AG04450 (cell line): ENCODE measurements at regions not wholly inside any gene's neighbourhood (a gene's known extent, or its start where the extent isn't known, plus 50 kb on each side); places are given as distances from the start of the nearest gene placed in this dataset.

Experiments used
- CTCF ChIA-PET: fragments of 300-600, 350-600 bp; formaldehyde crosslinking; extraction: SDS; loops from one replicate; lab custom pipeline; 2022; ENCODE audit warnings: antibody characterized with exemption, inconsistent platforms; lab: Charles Lee
- POLR2A ChIA-PET: fragments of 350-600 bp; formaldehyde crosslinking; extraction: SDS; loops from one replicate; lab custom pipeline; 2021; ENCODE audit warnings: antibody characterized with exemption, inconsistent platforms; lab: Yijun Ruan, JAX
- DNase-seq: peaks from one replicate; pipeline ENCODE4 v3.0.0-alpha.2; 2011; ENCODE audit warnings: low read depth, low spot score
- H3K27ac ChIP-seq: one replicate; pipeline ENCODE4 v1.5.1; 2012; ENCODE audit warnings: low read depth, low read length, control low read depth
- H3K27me3 ChIP-seq: one replicate; pipeline ENCODE4 v1.6.0; 2012; ENCODE audit warnings: low read length; ENCODE audit not compliant: control insufficient read depth, insufficient read depth
- H3K4me3 ChIP-seq: 2 replicates; pipeline ENCODE4 v1.5.1; 2011; ENCODE audit warnings: mild to moderate bottlenecking, low read depth, low read length, control low read depth
- H3K9me3 ChIP-seq: 2 replicates; pipeline ENCODE4 v1.5.1; 2012; ENCODE audit warnings: low read length; ENCODE audit not compliant: control insufficient read depth, insufficient read depth
- TF ChIP-seq, protein P1 (sequence below): IDR thresholded peaks from 2 replicates; pipeline ENCODE4 v1.5.1; 2011; ENCODE audit warnings: low read depth, low read length, control low read depth, inconsistent platforms

DNA sequence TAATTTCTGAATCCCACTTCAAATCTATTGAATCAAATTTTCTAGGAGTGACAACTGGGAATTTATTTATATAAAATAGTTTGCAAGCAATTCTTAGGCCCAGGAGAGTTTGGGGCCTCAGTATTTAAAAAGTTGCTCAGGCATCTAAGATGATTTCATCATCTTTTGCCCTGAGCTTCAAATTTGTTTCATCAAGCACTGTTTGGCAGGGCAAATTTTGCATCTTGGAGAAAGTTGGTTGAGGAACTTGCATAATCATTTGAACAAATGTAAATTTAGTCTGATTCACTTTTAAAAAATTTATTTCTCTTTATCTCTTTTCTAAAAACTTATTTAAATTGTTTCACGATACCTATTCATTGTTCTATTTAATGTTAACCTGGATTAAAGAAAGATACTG lies 702.8 kb downstream of the SI start:
- ChIA-PET POLR2A (no interaction called here), CTCF (interaction anchor here (0.5 kb wide), 1 partner anchor 536 kb away, joined by 5 read pairs; no protein-coding TSS in a partner anchor)
- Histone ChIP-seq H3K27me3 (no peaks in the 10 kb centered on the region), H3K4me3 (no peak overlapping the region), H3K9me3 (peaks cover 23% of the 10 kb centered on the region), H3K27ac (no peak overlapping the region)
- no peak for DNase-seq
- TF ChIP-seq, protein P1, sequence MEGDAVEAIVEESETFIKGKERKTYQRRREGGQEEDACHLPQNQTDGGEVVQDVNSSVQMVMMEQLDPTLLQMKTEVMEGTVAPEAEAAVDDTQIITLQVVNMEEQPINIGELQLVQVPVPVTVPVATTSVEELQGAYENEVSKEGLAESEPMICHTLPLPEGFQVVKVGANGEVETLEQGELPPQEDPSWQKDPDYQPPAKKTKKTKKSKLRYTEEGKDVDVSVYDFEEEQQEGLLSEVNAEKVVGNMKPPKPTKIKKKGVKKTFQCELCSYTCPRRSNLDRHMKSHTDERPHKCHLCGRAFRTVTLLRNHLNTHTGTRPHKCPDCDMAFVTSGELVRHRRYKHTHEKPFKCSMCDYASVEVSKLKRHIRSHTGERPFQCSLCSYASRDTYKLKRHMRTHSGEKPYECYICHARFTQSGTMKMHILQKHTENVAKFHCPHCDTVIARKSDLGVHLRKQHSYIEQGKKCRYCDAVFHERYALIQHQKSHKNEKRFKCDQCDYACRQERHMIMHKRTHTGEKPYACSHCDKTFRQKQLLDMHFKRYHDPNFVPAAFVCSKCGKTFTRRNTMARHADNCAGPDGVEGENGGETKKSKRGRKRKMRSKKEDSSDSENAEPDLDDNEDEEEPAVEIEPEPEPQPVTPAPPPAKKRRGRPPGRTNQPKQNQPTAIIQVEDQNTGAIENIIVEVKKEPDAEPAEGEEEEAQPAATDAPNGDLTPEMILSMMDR: no peak

DNA sequence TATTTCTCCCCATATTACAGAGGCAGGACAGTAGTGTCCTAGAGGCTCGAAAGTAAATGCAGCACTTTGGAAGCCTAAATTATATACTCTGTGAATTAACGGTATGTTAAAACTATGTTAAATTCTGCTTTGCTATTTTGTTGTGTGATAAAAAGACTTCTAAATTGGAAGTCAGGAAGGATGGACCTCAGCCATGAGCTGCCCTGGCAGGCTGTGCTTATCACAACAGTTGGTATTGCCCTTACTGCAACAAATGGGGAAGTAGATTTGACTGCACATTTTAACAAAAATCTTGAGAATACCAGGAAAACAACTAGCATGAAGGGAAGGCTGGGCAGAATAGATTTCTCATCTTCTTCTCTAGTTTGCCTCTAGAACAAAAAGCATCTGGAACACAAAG lies 706.6 kb downstream of the SI start:
- POLR2A ChIA-PET: no interaction called here
- no peak for DNase-seq
- TF ChIP-seq, protein P1: no peak
- Histone ChIP-seq H3K27ac (no peak overlapping the region), H3K4me3 (no peak overlapping the region), H3K9me3 (peaks cover 16% of the 10 kb centered on the region), H3K27me3 (no peaks in the 10 kb centered on the region)
- CTCF ChIA-PET: no interaction called here

DNA sequence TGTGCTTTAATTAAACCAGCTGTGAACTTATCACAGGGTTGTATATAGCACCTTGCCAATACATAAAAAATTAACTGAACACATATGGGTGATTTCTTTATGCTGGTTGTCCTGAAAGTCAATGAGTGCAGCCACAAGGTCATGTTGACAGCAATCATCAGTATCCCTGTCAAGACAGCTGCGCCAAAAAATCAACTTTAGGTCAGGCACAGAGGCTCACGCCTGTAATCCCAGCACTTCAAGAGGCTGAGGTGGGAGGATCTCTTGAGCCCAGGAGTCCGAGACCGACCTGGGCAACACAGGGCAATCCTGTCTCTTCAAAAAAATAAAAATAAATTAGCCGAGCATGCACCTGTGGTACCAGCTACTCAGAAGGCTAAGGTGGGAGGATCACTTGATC lies 707.3 kb downstream of the SI start:
- H3K27ac ChIP-seq: no peak overlapping the region
- ChIA-PET POLR2A (no interaction called here), CTCF (no interaction called here)
- no peak overlapping the region for H3K4me3 ChIP-seq
- DNase-seq: no peak
- no peaks in the 10 kb centered on the region for H3K27me3 ChIP-seq
- TF ChIP-seq, protein P1: no peak
- H3K9me3 ChIP-seq: peaks cover 11% of the 10 kb centered on the region

DNA sequence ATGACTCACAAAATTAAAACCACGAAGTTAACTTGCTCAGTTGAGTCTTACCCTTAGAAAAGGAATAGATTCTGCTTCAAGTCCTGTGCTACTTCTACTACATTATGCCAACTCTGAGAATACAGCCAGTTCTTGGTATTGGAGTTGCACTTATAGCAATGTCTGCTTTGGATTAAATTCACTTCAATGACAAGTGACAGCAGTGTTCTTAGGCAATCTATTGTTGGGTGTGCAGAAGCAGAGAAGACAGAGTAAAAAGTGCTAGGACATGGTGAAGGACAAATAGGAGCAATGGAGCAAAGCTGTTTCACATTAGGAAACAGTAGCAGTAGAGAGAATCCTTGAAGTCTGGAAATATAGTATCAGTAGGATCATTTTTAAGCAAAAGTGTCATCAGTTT lies 713.1 kb downstream of the SI start:
- Histone ChIP-seq H3K4me3 (no peak overlapping the region), H3K27me3 (no peaks in the 10 kb centered on the region), H3K27ac (no peak overlapping the region), H3K9me3 (peaks cover 6% of the 10 kb centered on the region)
- ChIA-PET CTCF (no interaction called here), POLR2A (no interaction called here)
- TF ChIP-seq, protein P1: no peak
- DNase-seq: no peak

DNA sequence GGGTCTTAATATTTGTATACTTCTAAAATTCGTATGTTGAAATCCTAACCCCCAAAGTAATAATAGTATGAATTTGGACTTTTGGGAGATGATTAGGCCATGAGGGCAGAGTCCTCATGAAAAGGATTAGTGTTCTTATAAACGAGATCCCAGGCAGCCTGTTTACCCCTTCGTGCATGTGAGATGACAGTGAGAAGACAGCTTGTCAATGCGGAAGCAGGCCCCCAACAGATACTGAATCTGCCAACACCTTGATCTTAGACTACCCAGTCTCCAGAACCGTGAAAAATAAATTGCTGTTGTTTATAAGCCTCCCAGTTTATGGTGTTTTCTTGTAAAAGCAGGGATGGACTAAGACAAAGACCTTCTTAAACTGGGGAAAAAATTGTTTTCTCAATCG lies 714.2 kb downstream of the SI start:
- Histone ChIP-seq H3K9me3 (peaks cover 6% of the 10 kb centered on the region), H3K27ac (no peak overlapping the region), H3K4me3 (no peak overlapping the region), H3K27me3 (no peaks in the 10 kb centered on the region)
- ChIA-PET POLR2A (no interaction called here), CTCF (no interaction called here)
- DNase-seq: no peak
- TF ChIP-seq, protein P1: no peak
